Activated T-cell treated with anti-CD3 and anti-CD28 coated beads, Interleukin-2, amount 50 U/mL, for 48 hours (primary cell): ENCODE measurements at regions not wholly inside any gene's neighbourhood (a gene's known extent, or its start where the extent isn't known, plus 50 kb on each side); places are given as distances from the start of the nearest gene placed in this dataset.

Source experiments
- DNase-seq, 2 experiments: peaks; one replicate each; pipeline ENCODE4 v3.0.0-alpha.2; 2020

DNA sequence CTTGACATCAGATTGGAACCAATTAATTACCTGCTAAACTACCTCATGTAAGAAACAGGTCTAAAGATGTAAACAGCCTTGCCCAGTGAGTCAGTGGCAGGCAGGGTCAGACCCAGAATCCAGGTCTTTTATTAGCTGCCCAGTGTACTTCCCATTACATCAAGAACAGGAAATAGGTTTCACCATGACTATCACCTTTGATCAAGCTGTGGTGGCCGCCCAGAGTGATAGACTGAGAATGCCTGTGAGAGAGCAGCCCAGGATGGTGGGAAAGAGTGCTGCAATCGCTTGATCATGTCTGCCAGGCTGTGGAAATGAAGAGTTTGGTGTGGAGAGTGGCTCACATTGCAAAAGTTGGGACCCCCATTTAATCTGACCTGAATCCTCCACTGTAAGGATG lies 61.3 kb upstream of the PIAS1 start:
- no peak for DNase-seq

DNA sequence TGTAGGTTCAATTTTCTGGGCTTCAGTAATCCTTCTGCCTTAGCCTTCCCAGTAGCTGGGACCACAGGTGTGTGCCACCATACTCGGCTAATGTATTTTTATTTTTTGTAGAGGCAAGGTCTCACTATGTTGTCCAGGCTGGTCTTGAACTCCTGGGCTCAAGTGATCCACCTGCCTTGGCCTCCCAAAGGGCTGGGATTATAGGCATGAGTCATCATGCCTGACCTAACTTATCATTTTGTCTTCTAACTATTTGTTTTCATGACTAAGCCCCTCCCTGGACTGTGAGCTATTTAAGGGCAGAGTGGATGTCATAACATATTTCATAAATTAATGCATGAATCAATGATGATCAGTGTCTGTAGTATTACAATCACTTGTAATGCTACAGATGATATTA lies 56.1 kb upstream of the PIAS1 start:
- no peak for DNase-seq

DNA sequence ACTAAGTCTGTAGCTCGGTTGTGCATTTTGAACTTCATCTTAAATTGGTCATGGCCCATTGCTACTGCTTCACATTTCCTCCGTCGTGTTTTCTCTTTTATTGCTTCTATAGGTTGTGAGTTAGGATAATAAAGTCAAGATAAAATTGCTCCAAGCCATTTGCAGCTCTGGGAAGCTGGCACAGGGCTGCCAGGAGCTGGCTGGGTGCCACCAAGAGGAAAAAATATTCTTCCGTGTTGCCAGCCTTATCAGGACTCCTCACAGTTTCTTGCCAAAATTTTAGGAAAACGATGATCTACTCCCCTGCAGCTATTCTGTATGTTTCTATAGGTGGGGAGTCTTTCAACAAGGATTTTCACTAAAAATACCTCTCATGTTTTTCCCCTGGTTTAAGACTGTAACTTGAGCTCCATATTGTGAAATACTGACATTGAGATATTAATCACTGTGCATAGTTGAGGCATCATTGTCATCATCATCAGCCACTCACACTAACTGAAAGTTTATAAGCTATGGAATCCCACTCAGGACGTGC lies 55.4 kb upstream of the PIAS1 start:
- DNase-seq, result no peak

DNA sequence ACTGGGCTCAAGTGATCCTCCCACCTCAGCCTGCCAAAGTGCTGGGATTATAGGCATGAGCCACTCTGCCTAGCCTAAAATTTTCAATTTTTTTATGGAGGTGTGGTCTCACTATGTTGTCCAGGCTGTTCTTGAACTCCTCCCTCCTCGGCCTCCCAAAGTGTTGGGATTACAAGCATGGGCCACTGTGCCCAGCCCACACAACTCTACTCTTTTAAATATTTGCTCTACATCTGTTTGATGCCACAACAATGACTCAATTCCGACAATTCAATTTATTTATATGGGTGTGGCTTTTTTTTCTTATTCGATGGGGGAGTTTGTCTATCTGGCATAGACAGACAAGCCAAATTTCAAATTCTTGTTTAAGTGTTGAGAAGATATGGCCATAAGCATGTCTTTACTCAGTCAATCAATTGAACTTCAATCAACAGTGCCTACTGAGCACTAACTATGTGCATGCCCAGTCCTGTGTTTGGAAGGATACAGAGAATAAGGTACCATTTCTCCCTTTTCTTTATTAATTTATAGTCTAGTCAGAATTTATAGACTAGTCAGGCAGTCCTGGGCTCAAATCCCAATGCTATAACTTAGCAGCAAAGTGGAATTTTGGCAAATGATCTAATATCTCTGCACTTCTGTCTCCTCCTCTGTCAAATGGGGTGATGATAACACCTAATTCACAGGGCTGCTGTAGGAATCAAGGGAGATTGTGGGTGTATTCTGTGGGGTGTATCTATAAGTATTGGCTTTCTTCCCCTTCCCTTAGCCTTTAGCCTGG lies 54.6 kb upstream of the PIAS1 start:
- DNase-seq, result no peak

DNA sequence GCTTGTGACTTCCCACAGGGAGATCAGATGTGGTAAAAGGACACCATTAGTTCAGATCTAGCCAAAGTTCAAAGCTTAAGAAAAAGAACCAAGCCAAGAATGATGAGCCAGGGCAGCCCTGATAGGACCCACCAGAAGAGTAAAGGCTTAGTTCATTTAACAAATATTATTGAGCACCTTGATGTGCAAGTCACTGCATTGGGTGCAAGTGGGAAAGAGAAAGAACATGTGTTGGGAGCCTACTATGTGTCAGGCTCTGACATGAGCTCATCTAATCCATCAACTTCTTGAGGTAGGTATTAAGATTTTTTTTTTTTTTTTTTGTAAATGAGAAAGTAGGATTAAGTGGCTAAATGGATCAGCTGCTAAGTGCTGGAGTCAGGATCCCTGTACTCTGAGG lies 53.4 kb upstream of the PIAS1 start:
- DNase-seq, result no peak

DNA sequence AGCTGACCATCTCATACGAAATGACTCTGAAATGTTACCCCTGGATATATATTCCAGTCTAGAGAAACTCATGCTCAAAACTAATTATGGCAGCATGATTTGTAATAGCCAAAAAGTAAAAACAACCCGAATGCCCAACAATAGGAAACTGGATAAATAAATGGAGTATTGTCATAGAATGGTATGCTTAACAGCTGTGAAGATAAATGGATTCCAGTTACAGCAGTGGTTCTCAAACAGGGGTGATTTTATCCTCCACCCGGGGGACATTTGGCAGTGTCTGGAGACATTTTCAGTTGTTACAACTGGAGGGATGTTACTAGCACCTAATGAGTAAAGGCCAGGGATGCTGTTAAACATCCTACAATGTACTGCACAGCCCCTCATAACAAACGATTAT lies 52.3 kb upstream of the PIAS1 start:
- DNase-seq, result no peak

DNA sequence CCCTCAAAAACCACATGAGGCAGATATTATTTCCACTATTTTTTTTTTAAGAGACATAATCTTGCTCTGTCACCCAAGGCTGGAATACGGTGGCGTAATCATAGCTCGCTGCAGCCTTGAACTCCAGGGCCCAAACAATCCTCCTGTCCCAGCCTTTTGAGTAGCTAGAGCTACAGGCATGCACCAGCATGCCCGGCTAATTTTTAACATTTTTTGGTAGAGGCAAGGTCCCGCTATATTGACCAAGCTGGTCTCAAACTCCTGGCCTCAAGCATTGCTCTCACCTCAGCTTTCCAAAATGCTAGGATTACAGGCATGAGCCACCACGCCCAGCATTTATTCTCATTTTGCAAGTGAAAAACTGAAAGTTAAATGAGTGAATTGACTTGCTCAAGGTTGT lies 50.8 kb upstream of the PIAS1 start:
- no peak for DNase-seq
